ENCODE measurements at regions not wholly inside any gene's neighbourhood (a gene's known extent, or its start where the extent isn't known, plus 50 kb on each side); places are given as distances from the start of the nearest gene placed in this dataset.
"Not testable (repeated sequence)": the region's sequence is repeated elsewhere in the genome, so short reads cannot be mapped to it uniquely, and the experiment has no call there.

DNA sequence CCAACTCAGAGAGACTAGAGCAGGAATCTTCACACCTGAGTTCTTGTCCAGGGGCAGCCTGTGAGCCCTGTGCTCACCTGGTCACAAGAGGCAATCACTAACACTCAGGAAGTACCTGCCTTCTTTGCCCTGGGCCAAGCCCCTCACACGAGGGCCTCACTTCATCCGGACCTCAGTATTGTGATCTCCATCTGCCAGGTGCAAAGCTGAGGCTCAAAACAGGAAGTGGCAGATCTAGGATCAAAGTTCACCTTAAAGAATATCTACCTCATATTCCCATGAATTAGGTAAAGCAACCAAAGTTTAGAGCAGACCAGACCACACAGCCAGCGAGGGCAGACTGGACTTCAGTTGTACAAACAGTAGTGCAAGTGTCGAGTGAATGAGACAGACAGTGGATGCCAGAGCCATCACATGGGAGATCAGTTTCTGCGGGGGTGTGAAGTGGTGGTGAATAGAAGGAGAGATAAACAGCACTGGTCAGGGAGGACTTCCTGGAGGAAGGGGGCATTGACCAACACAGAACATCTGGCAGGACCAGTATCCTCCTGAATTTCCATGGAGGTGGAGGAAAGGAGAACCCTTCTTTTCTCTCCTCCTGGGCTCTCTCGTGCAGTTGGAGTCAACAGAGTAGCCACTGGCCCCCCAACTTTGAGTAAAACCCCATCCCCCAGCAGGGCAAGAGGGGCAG lies 116.6 kb upstream of the ZBTB40 start:
- DNase-seq (ENCODE audit: low read depth, low spot score) (no peak), FAIRE-seq (no peak)
- H3K4me2 ChIP-seq (ENCODE audit: insufficient read depth, low read length): no peak overlapping the region
- dilution Hi-C loops (cut with MboI; ENCODE audit: extremely low pct_ligation_motif_present, low sequenced_read_pairs): no loop called here
- no peaks in the 10 kb centered on the region for H4K20me1 ChIP-seq (replicated peaks; ENCODE audit: control insufficient read depth, extremely low read depth, insufficient read depth, low read length)
- BruUV-seq (replicated peaks): no TSS peak
- no peaks in the 10 kb centered on the region for H3K9me1 ChIP-seq (replicated peaks; ENCODE audit: control insufficient read depth, extremely low read depth, insufficient read depth, low read length)
- no peak for TF ChIP-seq POLR2AphosphoS5 (IDR thresholded peaks at IDR 0.05; ENCODE audit: insufficient read depth, low read depth, low read length)
- no peak for TF ChIP-seq GATA2 (IDR thresholded peaks at IDR 0.05; ENCODE audit: insufficient read depth, insufficient read length, low read depth, low read length)
- TF ChIP-seq MYC (IDR thresholded peaks at IDR 0.05; ENCODE audit: low read depth, low read length): no peak
- TF ChIP-seq FOS (IDR thresholded peaks at IDR 0.05; ENCODE audit: borderline replicate concordance, insufficient read depth, low read length): no peak
- TF ChIP-seq, protein P1, sequence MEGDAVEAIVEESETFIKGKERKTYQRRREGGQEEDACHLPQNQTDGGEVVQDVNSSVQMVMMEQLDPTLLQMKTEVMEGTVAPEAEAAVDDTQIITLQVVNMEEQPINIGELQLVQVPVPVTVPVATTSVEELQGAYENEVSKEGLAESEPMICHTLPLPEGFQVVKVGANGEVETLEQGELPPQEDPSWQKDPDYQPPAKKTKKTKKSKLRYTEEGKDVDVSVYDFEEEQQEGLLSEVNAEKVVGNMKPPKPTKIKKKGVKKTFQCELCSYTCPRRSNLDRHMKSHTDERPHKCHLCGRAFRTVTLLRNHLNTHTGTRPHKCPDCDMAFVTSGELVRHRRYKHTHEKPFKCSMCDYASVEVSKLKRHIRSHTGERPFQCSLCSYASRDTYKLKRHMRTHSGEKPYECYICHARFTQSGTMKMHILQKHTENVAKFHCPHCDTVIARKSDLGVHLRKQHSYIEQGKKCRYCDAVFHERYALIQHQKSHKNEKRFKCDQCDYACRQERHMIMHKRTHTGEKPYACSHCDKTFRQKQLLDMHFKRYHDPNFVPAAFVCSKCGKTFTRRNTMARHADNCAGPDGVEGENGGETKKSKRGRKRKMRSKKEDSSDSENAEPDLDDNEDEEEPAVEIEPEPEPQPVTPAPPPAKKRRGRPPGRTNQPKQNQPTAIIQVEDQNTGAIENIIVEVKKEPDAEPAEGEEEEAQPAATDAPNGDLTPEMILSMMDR (IDR thresholded peaks at IDR 0.05; ENCODE audit: extremely low read depth in 1 of 2, insufficient read depth in 1 of 2, low read depth in 1 of 2, low read length in 2 of 2): no peak
- no peak for TF ChIP-seq POLR2A (IDR thresholded peaks at IDR 0.05; ENCODE audit: low read depth, low read length)
- TF ChIP-seq EZH2 (IDR thresholded peaks at IDR 0.05; ENCODE audit: borderline replicate concordance, low read depth, low read length, severe bottlenecking): no peak
- no peak for TF ChIP-seq MAX (IDR thresholded peaks at IDR 0.05; ENCODE audit: insufficient read depth, insufficient read length)
- no peak for TF ChIP-seq JUN (IDR thresholded peaks at IDR 0.05; ENCODE audit: borderline replicate concordance, insufficient read depth, insufficient read length, low read depth)
- no peaks in the 10 kb centered on the region for H3K79me2 ChIP-seq (ENCODE audit: control insufficient read depth, insufficient read depth, low read length)
- no peak overlapping the region for H2AFZ ChIP-seq (ENCODE audit: low read depth, low read length)
- no peak overlapping the region for H3K27ac ChIP-seq (ENCODE audit: insufficient read depth, low read depth, low read length)
- H3K4me3 ChIP-seq (replicated peaks in 1 of 3; ENCODE audit: insufficient read depth in 1 of 3, low read depth in 1 of 3, low read length in 3 of 3): no peak overlapping the region
- H3K27me3 ChIP-seq (ENCODE audit: control insufficient read depth in 2 of 2, insufficient read depth in 2 of 2, low read length in 2 of 2): peaks cover 0 to 5% of the 10 kb centered on the region in 2 experiments
- H3K9ac ChIP-seq (replicated peaks; ENCODE audit: extremely low read depth, insufficient read depth, low read length): no peak overlapping the region
- ChIA-PET POLR2A (no interaction called here), CTCF (no interaction called here)
- no peaks in the 10 kb centered on the region for H3K9me3 ChIP-seq (replicated peaks; ENCODE audit: control insufficient read depth, insufficient read depth, low read length)
- H3K36me3 ChIP-seq (ENCODE audit: control insufficient read depth in 2 of 2, extremely low read depth in 1 of 2, insufficient read depth in 2 of 2, low read length in 2 of 2): no peaks in the 10 kb centered on the region
- H3K4me1 ChIP-seq (ENCODE audit: control insufficient read depth, extremely low read depth, insufficient read depth, low read length): no peaks in the 10 kb centered on the region
- intact Hi-C loops (cut with micrococcal nuclease): no loop called here

DNA sequence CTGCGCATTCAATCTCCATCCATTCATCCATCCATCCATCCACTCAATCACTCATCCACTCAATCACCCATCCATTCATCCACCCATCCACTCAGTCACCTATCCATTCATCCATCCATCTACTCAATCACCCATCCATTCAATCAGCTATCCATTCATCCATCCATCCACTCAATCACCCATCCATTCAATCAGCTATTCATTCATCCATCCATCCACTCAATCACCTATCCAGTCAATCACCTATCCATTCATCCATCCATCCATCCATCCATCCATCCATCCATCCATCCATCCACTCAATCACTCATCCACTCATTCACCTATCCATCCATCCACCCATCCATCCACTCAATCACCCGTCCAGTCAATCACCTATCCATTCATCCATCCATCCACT lies 115.4 kb upstream of the ZBTB40 start:
- H3K4me3 ChIP-seq (replicated peaks in 1 of 3; ENCODE audit: insufficient read depth in 1 of 3, low read depth in 1 of 3, low read length in 3 of 3); dilution Hi-C loops (cut with MboI; ENCODE audit: extremely low pct_ligation_motif_present, low sequenced_read_pairs); H3K9me3 ChIP-seq (replicated peaks; ENCODE audit: control insufficient read depth, insufficient read depth, low read length); H3K9me1 ChIP-seq (replicated peaks; ENCODE audit: control insufficient read depth, extremely low read depth, insufficient read depth, low read length); H3K27ac ChIP-seq (ENCODE audit: insufficient read depth, low read depth, low read length); intact Hi-C loops (cut with micrococcal nuclease); H3K9ac ChIP-seq (replicated peaks; ENCODE audit: extremely low read depth, insufficient read depth, low read length); H3K36me3 ChIP-seq (ENCODE audit: control insufficient read depth in 2 of 2, extremely low read depth in 1 of 2, insufficient read depth in 2 of 2, low read length in 2 of 2); H3K4me2 ChIP-seq (ENCODE audit: insufficient read depth, low read length); CTCF ChIA-PET; H3K4me1 ChIP-seq (ENCODE audit: control insufficient read depth, extremely low read depth, insufficient read depth, low read length); H4K20me1 ChIP-seq (replicated peaks; ENCODE audit: control insufficient read depth, extremely low read depth, insufficient read depth, low read length); FAIRE-seq; H3K79me2 ChIP-seq (ENCODE audit: control insufficient read depth, insufficient read depth, low read length); H2AFZ ChIP-seq (ENCODE audit: low read depth, low read length); H3K27me3 ChIP-seq (ENCODE audit: control insufficient read depth in 2 of 2, insufficient read depth in 2 of 2, low read length in 2 of 2); DNase-seq (ENCODE audit: low read depth, low spot score); POLR2A ChIA-PET; BruUV-seq (replicated peaks): not testable (repeated sequence)

All from endothelial cell of umbilical vein (primary cell).